ENCODE measurements at regions not wholly inside any gene's neighbourhood (a gene's known extent, or its start where the extent isn't known, plus 50 kb on each side); places are given as distances from the start of the nearest gene placed in this dataset.

DNA sequence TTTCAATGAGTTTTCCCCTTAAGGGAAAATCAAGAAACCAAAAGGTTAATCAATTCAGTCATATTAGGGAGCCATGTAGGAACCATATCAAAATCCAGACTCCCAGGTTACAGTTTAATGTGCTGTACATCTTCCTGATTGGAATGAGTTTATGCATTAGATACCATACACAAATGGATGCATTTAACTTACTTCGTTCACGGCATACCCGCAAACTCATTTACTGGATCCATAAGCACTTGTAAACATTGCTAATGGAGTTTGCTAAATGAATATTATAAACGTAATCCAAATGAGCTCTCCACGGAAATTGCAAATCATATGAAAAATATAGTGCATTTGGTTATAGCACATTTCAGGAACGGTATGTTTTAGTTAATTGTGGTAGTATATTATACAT is 228.9 kb upstream of the G2E3 start (continued):
- TF ChIP-seq EZH2 (IDR thresholded peaks at IDR 0.05; ENCODE audit: low read depth, unreplicated experiment) (no peak), CREB1 (CRISPR knock-in tag; IDR thresholded peaks at IDR 0.05; ENCODE audit: low read depth) (no peak), NANOG (IDR thresholded peaks at IDR 0.05; ENCODE audit: borderline replicate concordance) (no peak), ZNF114 (CRISPR knock-in tag; IDR thresholded peaks at IDR 0.05) (no peak)
- TF ChIP-seq, protein P1, sequence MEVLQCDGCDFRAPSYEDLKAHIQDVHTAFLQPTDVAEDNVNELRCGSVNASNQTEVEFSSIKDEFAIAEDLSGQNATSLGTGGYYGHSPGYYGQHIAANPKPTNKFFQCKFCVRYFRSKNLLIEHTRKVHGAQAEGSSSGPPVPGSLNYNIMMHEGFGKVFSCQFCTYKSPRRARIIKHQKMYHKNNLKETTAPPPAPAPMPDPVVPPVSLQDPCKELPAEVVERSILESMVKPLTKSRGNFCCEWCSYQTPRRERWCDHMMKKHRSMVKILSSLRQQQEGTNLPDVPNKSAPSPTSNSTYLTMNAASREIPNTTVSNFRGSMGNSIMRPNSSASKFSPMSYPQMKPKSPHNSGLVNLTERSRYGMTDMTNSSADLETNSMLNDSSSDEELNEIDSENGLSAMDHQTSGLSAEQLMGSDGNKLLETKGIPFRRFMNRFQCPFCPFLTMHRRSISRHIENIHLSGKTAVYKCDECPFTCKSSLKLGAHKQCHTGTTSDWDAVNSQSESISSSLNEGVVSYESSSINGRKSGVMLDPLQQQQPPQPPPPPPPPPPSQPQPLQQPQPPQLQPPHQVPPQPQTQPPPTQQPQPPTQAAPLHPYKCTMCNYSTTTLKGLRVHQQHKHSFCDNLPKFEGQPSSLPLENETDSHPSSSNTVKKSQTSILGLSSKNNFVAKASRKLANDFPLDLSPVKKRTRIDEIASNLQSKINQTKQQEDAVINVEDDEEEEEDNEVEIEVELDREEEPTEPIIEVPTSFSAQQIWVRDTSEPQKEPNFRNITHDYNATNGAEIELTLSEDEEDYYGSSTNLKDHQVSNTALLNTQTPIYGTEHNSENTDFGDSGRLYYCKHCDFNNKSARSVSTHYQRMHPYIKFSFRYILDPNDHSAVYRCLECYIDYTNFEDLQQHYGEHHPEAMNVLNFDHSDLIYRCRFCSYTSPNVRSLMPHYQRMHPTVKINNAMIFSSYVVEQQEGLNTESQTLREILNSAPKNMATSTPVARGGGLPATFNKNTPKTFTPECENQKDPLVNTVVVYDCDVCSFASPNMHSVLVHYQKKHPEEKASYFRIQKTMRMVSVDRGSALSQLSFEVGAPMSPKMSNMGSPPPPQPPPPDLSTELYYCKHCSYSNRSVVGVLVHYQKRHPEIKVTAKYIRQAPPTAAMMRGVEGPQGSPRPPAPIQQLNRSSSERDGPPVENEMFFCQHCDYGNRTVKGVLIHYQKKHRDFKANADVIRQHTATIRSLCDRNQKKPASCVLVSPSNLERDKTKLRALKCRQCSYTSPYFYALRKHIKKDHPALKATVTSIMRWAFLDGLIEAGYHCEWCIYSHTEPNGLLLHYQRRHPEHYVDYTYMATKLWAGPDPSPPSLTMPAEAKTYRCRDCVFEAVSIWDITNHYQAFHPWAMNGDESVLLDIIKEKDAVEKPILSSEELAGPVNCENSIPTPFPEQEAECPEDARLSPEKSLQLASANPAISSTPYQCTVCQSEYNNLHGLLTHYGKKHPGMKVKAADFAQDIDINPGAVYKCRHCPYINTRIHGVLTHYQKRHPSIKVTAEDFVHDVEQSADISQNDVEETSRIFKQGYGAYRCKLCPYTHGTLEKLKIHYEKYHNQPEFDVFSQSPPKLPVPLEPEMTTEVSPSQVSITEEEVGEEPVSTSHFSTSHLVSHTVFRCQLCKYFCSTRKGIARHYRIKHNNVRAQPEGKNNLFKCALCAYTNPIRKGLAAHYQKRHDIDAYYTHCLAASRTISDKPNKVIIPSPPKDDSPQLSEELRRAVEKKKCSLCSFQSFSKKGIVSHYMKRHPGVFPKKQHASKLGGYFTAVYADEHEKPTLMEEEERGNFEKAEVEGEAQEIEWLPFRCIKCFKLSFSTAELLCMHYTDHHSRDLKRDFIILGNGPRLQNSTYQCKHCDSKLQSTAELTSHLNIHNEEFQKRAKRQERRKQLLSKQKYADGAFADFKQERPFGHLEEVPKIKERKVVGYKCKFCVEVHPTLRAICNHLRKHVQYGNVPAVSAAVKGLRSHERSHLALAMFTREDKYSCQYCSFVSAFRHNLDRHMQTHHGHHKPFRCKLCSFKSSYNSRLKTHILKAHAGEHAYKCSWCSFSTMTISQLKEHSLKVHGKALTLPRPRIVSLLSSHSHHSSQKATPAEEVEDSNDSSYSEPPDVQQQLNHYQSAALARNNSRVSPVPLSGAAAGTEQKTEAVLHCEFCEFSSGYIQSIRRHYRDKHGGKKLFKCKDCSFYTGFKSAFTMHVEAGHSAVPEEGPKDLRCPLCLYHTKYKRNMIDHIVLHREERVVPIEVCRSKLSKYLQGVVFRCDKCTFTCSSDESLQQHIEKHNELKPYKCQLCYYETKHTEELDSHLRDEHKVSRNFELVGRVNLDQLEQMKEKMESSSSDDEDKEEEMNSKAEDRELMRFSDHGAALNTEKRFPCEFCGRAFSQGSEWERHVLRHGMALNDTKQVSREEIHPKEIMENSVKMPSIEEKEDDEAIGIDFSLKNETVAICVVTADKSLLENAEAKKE (CRISPR knock-in tag; IDR thresholded peaks at IDR 0.05), result no peak

DNA sequence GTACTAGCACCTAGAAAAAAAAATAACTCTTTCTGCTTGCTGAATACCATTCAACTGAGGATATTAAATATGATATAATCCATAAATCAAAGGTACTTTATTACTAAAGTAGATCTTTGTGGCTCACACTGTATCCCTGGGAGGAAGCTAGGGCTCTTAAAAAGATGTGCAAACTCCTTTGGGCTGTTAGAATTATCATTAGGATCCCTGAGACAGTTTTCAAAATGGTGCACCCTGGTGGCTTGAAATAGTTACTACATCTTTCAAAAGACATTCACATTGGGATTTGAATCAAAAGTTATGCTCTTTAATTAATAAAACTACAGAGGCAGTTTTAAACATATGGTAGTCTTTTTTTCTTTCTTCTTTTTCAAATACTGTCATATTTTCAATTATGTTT is 228.5 kb upstream of the G2E3 start:
- Histone ChIP-seq H3F3A (replicated peaks; ENCODE audit: low read depth) (no peaks in the 10 kb centered on the region), H3K9me2 (ENCODE audit: insufficient read depth) (no peaks in the 10 kb centered on the region), H4K20me1 (replicated peaks; ENCODE audit: insufficient read depth) (no peaks in the 10 kb centered on the region), H3K4me3 (no peak overlapping the region), H3K4me1 (ENCODE audit: insufficient read depth) (peaks cover 7% of the 10 kb centered on the region; the same call in 1 of the 2 replicates), H3K27ac (ENCODE audit: low read depth) (no peak overlapping the region), H2AFZ (no peak overlapping the region), H3K4me2 (no peak overlapping the region), H3K79me2 (replicated peaks; ENCODE audit: insufficient read depth) (no peaks in the 10 kb centered on the region), H3K36me3 (ENCODE audit: insufficient read depth) (no peaks in the 10 kb centered on the region), H3K27me3 (ENCODE audit: insufficient read depth) (no peaks in the 10 kb centered on the region)
- DNase-seq (ENCODE audit: low spot score) (peak; percentile 48), ATAC-seq (no peak)
- Mint-ChIP-seq H3K9me3 (peaks cover 8% of the 10 kb centered on the region; the same call in 1 of the 3 replicates), H3K4me3 (no peak overlapping the region), H3K27me3 (ENCODE audit: insufficient read depth, low read depth, poor library complexity) (no peaks in the 10 kb centered on the region), H3K36me3 (ENCODE audit: low read depth) (no peaks in the 10 kb centered on the region), H3K27ac (no peak overlapping the region), H3K4me1 (0 out of 3 replicates have a peak, but pooled peaks cover 4% of the 10 kb centered on the region)
- TF ChIP-seq, protein P2, sequence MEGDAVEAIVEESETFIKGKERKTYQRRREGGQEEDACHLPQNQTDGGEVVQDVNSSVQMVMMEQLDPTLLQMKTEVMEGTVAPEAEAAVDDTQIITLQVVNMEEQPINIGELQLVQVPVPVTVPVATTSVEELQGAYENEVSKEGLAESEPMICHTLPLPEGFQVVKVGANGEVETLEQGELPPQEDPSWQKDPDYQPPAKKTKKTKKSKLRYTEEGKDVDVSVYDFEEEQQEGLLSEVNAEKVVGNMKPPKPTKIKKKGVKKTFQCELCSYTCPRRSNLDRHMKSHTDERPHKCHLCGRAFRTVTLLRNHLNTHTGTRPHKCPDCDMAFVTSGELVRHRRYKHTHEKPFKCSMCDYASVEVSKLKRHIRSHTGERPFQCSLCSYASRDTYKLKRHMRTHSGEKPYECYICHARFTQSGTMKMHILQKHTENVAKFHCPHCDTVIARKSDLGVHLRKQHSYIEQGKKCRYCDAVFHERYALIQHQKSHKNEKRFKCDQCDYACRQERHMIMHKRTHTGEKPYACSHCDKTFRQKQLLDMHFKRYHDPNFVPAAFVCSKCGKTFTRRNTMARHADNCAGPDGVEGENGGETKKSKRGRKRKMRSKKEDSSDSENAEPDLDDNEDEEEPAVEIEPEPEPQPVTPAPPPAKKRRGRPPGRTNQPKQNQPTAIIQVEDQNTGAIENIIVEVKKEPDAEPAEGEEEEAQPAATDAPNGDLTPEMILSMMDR (conservative IDR thresholded peaks at IDR 0.05; ENCODE audit: low read depth in 2 of 2), result peak; percentile 39 to 66
- TF ChIP-seq, protein P3, sequence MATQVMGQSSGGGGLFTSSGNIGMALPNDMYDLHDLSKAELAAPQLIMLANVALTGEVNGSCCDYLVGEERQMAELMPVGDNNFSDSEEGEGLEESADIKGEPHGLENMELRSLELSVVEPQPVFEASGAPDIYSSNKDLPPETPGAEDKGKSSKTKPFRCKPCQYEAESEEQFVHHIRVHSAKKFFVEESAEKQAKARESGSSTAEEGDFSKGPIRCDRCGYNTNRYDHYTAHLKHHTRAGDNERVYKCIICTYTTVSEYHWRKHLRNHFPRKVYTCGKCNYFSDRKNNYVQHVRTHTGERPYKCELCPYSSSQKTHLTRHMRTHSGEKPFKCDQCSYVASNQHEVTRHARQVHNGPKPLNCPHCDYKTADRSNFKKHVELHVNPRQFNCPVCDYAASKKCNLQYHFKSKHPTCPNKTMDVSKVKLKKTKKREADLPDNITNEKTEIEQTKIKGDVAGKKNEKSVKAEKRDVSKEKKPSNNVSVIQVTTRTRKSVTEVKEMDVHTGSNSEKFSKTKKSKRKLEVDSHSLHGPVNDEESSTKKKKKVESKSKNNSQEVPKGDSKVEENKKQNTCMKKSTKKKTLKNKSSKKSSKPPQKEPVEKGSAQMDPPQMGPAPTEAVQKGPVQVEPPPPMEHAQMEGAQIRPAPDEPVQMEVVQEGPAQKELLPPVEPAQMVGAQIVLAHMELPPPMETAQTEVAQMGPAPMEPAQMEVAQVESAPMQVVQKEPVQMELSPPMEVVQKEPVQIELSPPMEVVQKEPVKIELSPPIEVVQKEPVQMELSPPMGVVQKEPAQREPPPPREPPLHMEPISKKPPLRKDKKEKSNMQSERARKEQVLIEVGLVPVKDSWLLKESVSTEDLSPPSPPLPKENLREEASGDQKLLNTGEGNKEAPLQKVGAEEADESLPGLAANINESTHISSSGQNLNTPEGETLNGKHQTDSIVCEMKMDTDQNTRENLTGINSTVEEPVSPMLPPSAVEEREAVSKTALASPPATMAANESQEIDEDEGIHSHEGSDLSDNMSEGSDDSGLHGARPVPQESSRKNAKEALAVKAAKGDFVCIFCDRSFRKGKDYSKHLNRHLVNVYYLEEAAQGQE (IDR thresholded peaks at IDR 0.05; ENCODE audit: unreplicated experiment), result no peak

All from GM23338 (cell line).